DOHH2 (cell line): ENCODE measurements at regions not wholly inside any gene's neighbourhood (a gene's known extent, or its start where the extent isn't known, plus 50 kb on each side); places are given as distances from the start of the nearest gene placed in this dataset.

Source experiments
- H3F3A ChIP-seq: fragments of 200-600 bp; sonication (generic), shearing (Covaris generic); 2 replicates; pipeline ENCODE4 v1.6.0; 2016; ENCODE audit warnings: antibody characterized with exemption, mild to moderate bottlenecking; ENCODE audit not compliant: control insufficient read depth, insufficient read depth
- H3K27ac ChIP-seq: fragments of 200-600 bp; sonication (generic); 2 replicates; pipeline ENCODE4 v1.5.1; 2014; ENCODE audit warnings: low read depth, mild to moderate bottlenecking, low read length, moderate library complexity
- H3K27me3 ChIP-seq: fragments of 200-600 bp; sonication (generic); 2 replicates; pipeline ENCODE4 v1.6.1; 2014; ENCODE audit warnings: mild to moderate bottlenecking, low read length, mixed read lengths; ENCODE audit not compliant: control insufficient read depth
- H3K36me3 ChIP-seq: fragments of 200-600 bp; sonication (generic); 2 replicates; pipeline ENCODE4 v1.6.1; 2014; ENCODE audit warnings: mild to moderate bottlenecking, low read length, moderate library complexity, mixed read lengths; ENCODE audit not compliant: control insufficient read depth
- H3K4me1 ChIP-seq: fragments of 200-600 bp; sonication (generic); 2 replicates; pipeline ENCODE4 v1.6.1; 2014; ENCODE audit warnings: mild to moderate bottlenecking, low read length, mixed read lengths; ENCODE audit not compliant: control insufficient read depth
- H3K4me2 ChIP-seq: fragments of 200-600 bp; sonication (generic); 2 replicates; pipeline ENCODE4 v1.6.0; 2014; ENCODE audit warnings: mild to moderate bottlenecking, low read length, moderate library complexity
- H3K4me3 ChIP-seq: fragments of 200-600 bp; sonication (generic); 2 replicates; pipeline ENCODE4 v1.5.1; 2014; ENCODE audit warnings: mild to moderate bottlenecking, low read length, mixed read lengths
- H3K79me2 ChIP-seq: fragments of 200-600 bp; sonication (generic); 2 replicates; pipeline ENCODE4 v1.6.1; 2014; ENCODE audit warnings: mild to moderate bottlenecking, low read length, mixed read lengths; ENCODE audit not compliant: control insufficient read depth
- H3K9me2 ChIP-seq: fragments of 200-600 bp; sonication (generic); replicated peaks from 2 replicates; pipeline ENCODE4 v1.6.1; 2014; ENCODE audit warnings: mild to moderate bottlenecking, low read length, mixed read lengths; ENCODE audit not compliant: control insufficient read depth
- H3K9me3 ChIP-seq: fragments of 200-600 bp; sonication (generic); 2 replicates; pipeline ENCODE4 v1.6.1; 2014; ENCODE audit warnings: antibody characterized with exemption, low read length, mixed read lengths; ENCODE audit not compliant: control insufficient read depth, insufficient read depth
- H4K20me1 ChIP-seq: fragments of 200-600 bp; sonication (generic); 2 replicates; pipeline ENCODE4 v1.6.0; 2014; ENCODE audit warnings: low read depth, mild to moderate bottlenecking, antibody characterized with exemption, low read length, moderate library complexity; ENCODE audit not compliant: control insufficient read depth, insufficient read depth
- CTCF ChIP-seq: fragments of 200-600 bp; sonication (generic); IDR thresholded peaks from one replicate; pipeline ENCODE4 v1.5.1; 2014; ENCODE audit warnings: antibody characterized with exemption, mild to moderate bottlenecking, low read depth, low read length; ENCODE audit not compliant: poor library complexity, severe bottlenecking
- EZH2phosphoT487 ChIP-seq: fragments of 200-600 bp; sonication (generic); IDR thresholded peaks from 2 replicates; pipeline ENCODE4 v1.6.1; 2017; ENCODE audit warnings: borderline replicate concordance, mild to moderate bottlenecking, antibody characterized with exemption, low read length, moderate library complexity, mixed read lengths

GRCh38 chr4:130419211-130419975 lies 1323.4 kb downstream of the C4orf33 start:
- Histone ChIP-seq H3K27me3 (no peaks in the 10 kb centered on the region), H3K79me2 (no peaks in the 10 kb centered on the region), H4K20me1 (no peaks in the 10 kb centered on the region), H3K4me3 (no peak overlapping the region), H3K27ac (no peak overlapping the region), H3K9me2 (no peaks in the 10 kb centered on the region), H3K4me2 (no peak overlapping the region), H3K9me3 (no peaks in the 10 kb centered on the region), H3K36me3 (no peaks in the 10 kb centered on the region), H3F3A (no peaks in the 10 kb centered on the region), H3K4me1 (peaks cover 13% of the 10 kb centered on the region)
- TF ChIP-seq EZH2phosphoT487 (no peak), CTCF (no peak)

DNA sequence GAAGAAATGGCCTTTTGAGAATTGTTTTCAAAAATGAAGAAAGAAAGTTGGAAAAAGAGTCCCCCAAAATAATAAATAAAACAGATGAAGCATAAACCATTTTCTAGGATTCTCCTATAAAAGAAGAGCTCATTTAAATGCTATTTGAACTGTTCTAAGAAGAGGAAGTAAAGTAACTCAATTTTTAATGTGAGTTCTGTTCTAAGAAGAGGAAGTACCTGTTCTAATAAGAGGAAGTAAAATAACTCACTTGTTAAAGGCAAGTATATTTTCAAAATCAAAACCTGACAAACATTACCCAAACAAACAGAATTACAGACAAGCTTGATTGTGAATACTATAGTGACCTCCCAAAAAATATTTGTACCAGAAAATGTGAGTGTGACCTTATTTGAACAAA lies 1326.3 kb downstream of the C4orf33 start:
- H3K36me3 ChIP-seq, result no peaks in the 10 kb centered on the region
- no peaks in the 10 kb centered on the region for H3K27me3 ChIP-seq
- H3K9me3 ChIP-seq, result no peaks in the 10 kb centered on the region
- no peaks in the 10 kb centered on the region for H3K79me2 ChIP-seq
- H3K27ac ChIP-seq, result peak overlapping the region; percentile 33
- TF ChIP-seq CTCF, result no peak
- TF ChIP-seq EZH2phosphoT487, result no peak
- H3F3A ChIP-seq, result no peaks in the 10 kb centered on the region
- no peaks in the 10 kb centered on the region for H4K20me1 ChIP-seq
- H3K4me3 ChIP-seq, result peak overlapping the region; percentile 31
- H3K4me1 ChIP-seq, result peaks cover 13% of the 10 kb centered on the region
- H3K4me2 ChIP-seq, result peak overlapping the region; percentile 38
- H3K9me2 ChIP-seq, result no peaks in the 10 kb centered on the region

DNA sequence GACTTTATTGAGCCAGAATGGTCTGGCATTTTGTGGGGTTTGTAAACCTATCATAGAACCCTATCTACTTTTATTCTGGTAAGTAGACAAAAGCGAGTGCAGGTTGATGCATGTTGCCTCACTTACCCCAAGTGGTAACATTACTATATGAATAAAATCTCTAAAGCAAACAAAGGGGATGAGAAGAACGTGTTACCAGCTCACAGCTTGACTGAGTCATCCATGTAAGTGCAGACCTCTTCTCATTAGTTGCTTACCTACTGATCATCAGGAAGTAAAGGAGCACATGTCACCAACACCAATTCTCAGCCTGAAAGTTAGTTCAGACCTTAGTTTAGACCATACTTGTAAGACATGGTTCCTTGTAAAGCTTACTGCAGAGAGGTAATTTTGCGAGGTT lies 1328.3 kb downstream of the C4orf33 start:
- H3F3A ChIP-seq, result no peaks in the 10 kb centered on the region

More for the DNA sequence above, 1328.3 kb downstream of the C4orf33 start:
- H4K20me1 ChIP-seq, result no peaks in the 10 kb centered on the region
- peaks cover 13% of the 10 kb centered on the region for H3K4me1 ChIP-seq
- H3K79me2 ChIP-seq, result no peaks in the 10 kb centered on the region
- H3K4me2 ChIP-seq, result no peak overlapping the region
- H3K36me3 ChIP-seq, result no peaks in the 10 kb centered on the region
- H3K9me2 ChIP-seq, result no peaks in the 10 kb centered on the region
- H3K4me3 ChIP-seq, result no peak overlapping the region
- TF ChIP-seq CTCF (no peak), EZH2phosphoT487 (no peak)
- no peak overlapping the region for H3K27ac ChIP-seq
- H3K9me3 ChIP-seq, result no peaks in the 10 kb centered on the region
- H3K27me3 ChIP-seq, result no peaks in the 10 kb centered on the region
